ENCODE measurements at regions not wholly inside any gene's neighbourhood (a gene's known extent, or its start where the extent isn't known, plus 50 kb on each side); places are given as distances from the start of the nearest gene placed in this dataset.

DNA sequence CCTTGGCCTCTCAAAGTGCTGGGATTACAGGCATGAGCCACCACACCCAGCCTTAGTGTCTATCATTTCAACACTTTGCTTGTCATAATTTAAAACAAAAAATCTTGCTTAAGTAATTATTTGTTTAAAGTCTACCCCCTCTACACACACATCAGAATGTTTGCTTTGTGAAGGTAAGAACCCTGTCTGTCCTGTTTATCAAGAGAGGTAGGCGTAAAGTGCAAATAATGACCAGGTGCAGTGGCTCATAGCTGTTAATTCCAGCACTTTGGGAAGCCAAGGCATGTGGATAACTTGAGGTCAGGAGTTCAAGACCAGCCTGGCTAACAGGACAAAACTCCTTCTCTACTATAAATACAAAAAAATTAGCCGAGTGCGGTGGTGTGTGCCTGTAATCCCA, 326.7 kb upstream of the CLNK start:
- TF ChIP-seq, protein P1, sequence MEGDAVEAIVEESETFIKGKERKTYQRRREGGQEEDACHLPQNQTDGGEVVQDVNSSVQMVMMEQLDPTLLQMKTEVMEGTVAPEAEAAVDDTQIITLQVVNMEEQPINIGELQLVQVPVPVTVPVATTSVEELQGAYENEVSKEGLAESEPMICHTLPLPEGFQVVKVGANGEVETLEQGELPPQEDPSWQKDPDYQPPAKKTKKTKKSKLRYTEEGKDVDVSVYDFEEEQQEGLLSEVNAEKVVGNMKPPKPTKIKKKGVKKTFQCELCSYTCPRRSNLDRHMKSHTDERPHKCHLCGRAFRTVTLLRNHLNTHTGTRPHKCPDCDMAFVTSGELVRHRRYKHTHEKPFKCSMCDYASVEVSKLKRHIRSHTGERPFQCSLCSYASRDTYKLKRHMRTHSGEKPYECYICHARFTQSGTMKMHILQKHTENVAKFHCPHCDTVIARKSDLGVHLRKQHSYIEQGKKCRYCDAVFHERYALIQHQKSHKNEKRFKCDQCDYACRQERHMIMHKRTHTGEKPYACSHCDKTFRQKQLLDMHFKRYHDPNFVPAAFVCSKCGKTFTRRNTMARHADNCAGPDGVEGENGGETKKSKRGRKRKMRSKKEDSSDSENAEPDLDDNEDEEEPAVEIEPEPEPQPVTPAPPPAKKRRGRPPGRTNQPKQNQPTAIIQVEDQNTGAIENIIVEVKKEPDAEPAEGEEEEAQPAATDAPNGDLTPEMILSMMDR (conservative IDR thresholded peaks at IDR 0.05): no peak
- no peak for TF ChIP-seq EZH2 (IDR thresholded peaks at IDR 0.05; ENCODE audit: low read depth)
